Kidney (tissue), 13 donors: ENCODE measurements at regions not wholly inside any gene's neighbourhood (a gene's known extent, or its start where the extent isn't known, plus 50 kb on each side); places are given as distances from the start of the nearest gene placed in this dataset.
"Not testable (repeated sequence)": the region's sequence is repeated elsewhere in the genome, so short reads cannot be mapped to it uniquely, and the experiment has no call there.

Experiments used
- DNase-seq, 5 donors: peaks; one replicate each; pipeline ENCODE4 v3.0.0-alpha.2; 2013 to 2020
- FAIRE-seq: peaks from 2 replicates; lab custom pipeline; 2012; peaks lifted over from hg19 to GRCh38; lab: Jason Lieb, UNC
- H3K27ac ChIP-seq, 2 donors: one replicate each; pipeline ENCODE4 v1.7.0; 2013; ENCODE audit warnings: low read depth in 2 of 2, low read length in 2 of 2, inconsistent platforms in 1 of 2
- H3K27me3 ChIP-seq: one replicate; pipeline ENCODE4 v1.7.1; 2013; ENCODE audit warnings: low read length, inconsistent platforms; ENCODE audit not compliant: control insufficient read depth, insufficient read depth
- H3K36me3 ChIP-seq, 3 donors: one replicate each; pipeline versions ENCODE4 v1.7.0 to v1.7.1; 2013; ENCODE audit warnings: low read length in 3 of 3, control low read depth in 1 of 3, inconsistent platforms in 1 of 3; ENCODE audit not compliant: insufficient read depth in 3 of 3, control insufficient read depth in 2 of 3
- H3K4me1 ChIP-seq, 3 donors: one replicate each; pipeline versions ENCODE4 v1.7.0 to v1.7.1; 2013; ENCODE audit warnings: low read length in 3 of 3, inconsistent platforms in 1 of 3, low read depth in 1 of 3; ENCODE audit not compliant: control insufficient read depth in 2 of 3, insufficient read depth in 2 of 3
- H3K4me3 ChIP-seq, 3 donors: one replicate each; pipeline versions ENCODE4 v1.7.0 to v1.8.1; 2013; ENCODE audit warnings: low read length in 3 of 3, control low read depth in 1 of 3, inconsistent platforms in 1 of 3
- H3K9ac ChIP-seq, 3 donors: one replicate each; pipeline versions ENCODE4 v1.7.0 to v1.7.1; 2013; ENCODE audit warnings: low read length in 3 of 3, control low read depth in 1 of 3, inconsistent platforms in 1 of 3
- H3K9me3 ChIP-seq, 3 donors: one replicate each; pipeline versions ENCODE4 v1.7.0 to v1.7.1; 2013; ENCODE audit warnings: low read length in 3 of 3, control low read depth in 1 of 3, inconsistent platforms in 1 of 3; ENCODE audit not compliant: control insufficient read depth in 2 of 3, insufficient read depth in 1 of 3
- CTCF ChIP-seq: IDR thresholded peaks from 3 replicates; pipeline ENCODE4 v1.5.1; 2012; ENCODE audit warnings: mild to moderate bottlenecking, moderate library complexity, borderline replicate concordance; ENCODE audit not compliant: insufficient read depth; ENCODE audit errors: extremely low read depth
- intact Hi-C: fragments of 100-400 bp; cut with DNase I; formaldehyde crosslinking; loops from one replicate; pipeline ENCODE4 v1.11.1; 2022
- donor health status: control.
- donor health status: control.
- donor health status: control.
- donor health status: control.
- donor health status: control.
- donor health status: DM: yes; HTN: yes; CAD: no.
- donor health status: Normal renal cell carcinoma (clear cell type).

GRCh38 chr13:104525467-104525866, 1459.2 kb upstream of the SLC10A2 start:
- Histone ChIP-seq H3K4me3 (no peak overlapping the region), H3K36me3 (no peaks in the 10 kb centered on the region), H3K27me3 (no peaks in the 10 kb centered on the region), H3K27ac (no peak overlapping the region), H3K9ac (no peak overlapping the region), H3K4me1 (no peaks in the 10 kb centered on the region), H3K9me3 (no peaks in the 10 kb centered on the region)
- intact Hi-C loops: no loop called here
- DNase-seq: no peak
- FAIRE-seq: no peak
- TF ChIP-seq CTCF: no peak

- no peak overlapping the region for H3K27ac ChIP-seq
- no peaks in the 10 kb centered on the region for H3K9me3 ChIP-seq
- peak in 1 of 5 donors; percentile 55 for DNase-seq
- H3K27me3 ChIP-seq: no peaks in the 10 kb centered on the region
- intact Hi-C loops: no loop called here
- TF ChIP-seq CTCF: no peak
- H3K4me3 ChIP-seq: no peak overlapping the region
- H3K9ac ChIP-seq: no peak overlapping the region
- no peak for FAIRE-seq
- H3K4me1 ChIP-seq: no peaks in the 10 kb centered on the region
- H3K36me3 ChIP-seq: no peaks in the 10 kb centered on the region
Measured at GRCh38 chr13:104522235-104523072, 1456.2 kb upstream of the SLC10A2 start.

- Histone ChIP-seq H3K27me3 (no peaks in the 10 kb centered on the region), H3K9me3 (no peaks in the 10 kb centered on the region), H3K36me3 (no peaks in the 10 kb centered on the region), H3K4me3 (no peak overlapping the region), H3K27ac (no peak overlapping the region), H3K4me1 (no peaks in the 10 kb centered on the region), H3K9ac (no peak overlapping the region)
- TF ChIP-seq CTCF: no peak
- intact Hi-C loops: no loop called here
- DNase-seq (no peak), FAIRE-seq (no peak)
Measured at GRCh38 chr13:104510422-104510821, 1444.2 kb upstream of the SLC10A2 start.

- H3K4me3 ChIP-seq, H3K9me3 ChIP-seq, DNase-seq, H3K4me1 ChIP-seq, H3K9ac ChIP-seq, FAIRE-seq, H3K27me3 ChIP-seq, intact Hi-C loops, H3K36me3 ChIP-seq, H3K27ac ChIP-seq: not testable (repeated sequence)
Measured at GRCh38 chr13:104493502-104493901, 1427.3 kb upstream of the SLC10A2 start.
